ENCODE measurements at regions not wholly inside any gene's neighbourhood (a gene's known extent, or its start where the extent isn't known, plus 50 kb on each side); places are given as distances from the start of the nearest gene placed in this dataset.

GRCh38 chr4:126435491-126435890, 1120.7 kb downstream of the FAT4 start:
- no peak for DNase-seq (ENCODE audit: low spot score)

- DNase-seq (ENCODE audit: low spot score) = no peak
Measured at GRCh38 chr4:126440297-126440696, 1125.5 kb downstream of the FAT4 start.

GRCh38 chr4:126441173-126442035, 1126.6 kb downstream of the FAT4 start:
- no peak for DNase-seq (ENCODE audit: low spot score)

GRCh38 chr4:126445596-126445995, 1130.8 kb downstream of the FAT4 start:
- no peak for DNase-seq (ENCODE audit: low spot score)

- DNase-seq (ENCODE audit: low spot score) = no peak
Measured at GRCh38 chr4:126446917-126447316, 1132.2 kb downstream of the FAT4 start.

- DNase-seq (ENCODE audit: low spot score) = no peak
Measured at GRCh38 chr4:126448086-126448845, 1133.5 kb downstream of the FAT4 start.

GRCh38 chr4:126451237-126451873, 1136.6 kb downstream of the FAT4 start:
- no peak for DNase-seq (ENCODE audit: low spot score)

GRCh38 chr4:126455865-126456264, 1141.1 kb downstream of the FAT4 start:
- DNase-seq (ENCODE audit: low spot score) = no peak

- no peak for DNase-seq (ENCODE audit: low spot score)
Measured at GRCh38 chr4:126458993-126459392, 1144.2 kb downstream of the FAT4 start.

GRCh38 chr4:126465341-126465740, 1150.6 kb downstream of the FAT4 start:
- DNase-seq (ENCODE audit: low spot score) = no peak

- no peak for DNase-seq (ENCODE audit: low spot score)
Measured at GRCh38 chr4:126466848-126467247, 1152.1 kb downstream of the FAT4 start.

GRCh38 chr4:126468144-126468543, 1153.4 kb downstream of the FAT4 start:
- DNase-seq (ENCODE audit: low spot score) = no peak

GRCh38 chr4:126470862-126471261, 1156.1 kb downstream of the FAT4 start:
- DNase-seq (ENCODE audit: low spot score) = no peak

GRCh38 chr4:126475730-126476129, 1157.0 kb upstream of the INTU start:
- DNase-seq (ENCODE audit: low spot score) = no peak

GRCh38 chr4:126479709-126480108, 1153.0 kb upstream of the INTU start:
- DNase-seq (ENCODE audit: low spot score) = no peak

- no peak for DNase-seq (ENCODE audit: low spot score)
Measured at GRCh38 chr4:126482311-126482710, 1150.4 kb upstream of the INTU start.

GRCh38 chr4:126486377-126486776, 1146.4 kb upstream of the INTU start:
- DNase-seq (ENCODE audit: low spot score) = no peak

- no peak for DNase-seq (ENCODE audit: low spot score)
Measured at GRCh38 chr4:126489826-126490463, 1142.8 kb upstream of the INTU start.

- DNase-seq (ENCODE audit: low spot score) = no peak
Measured at GRCh38 chr4:126495163-126495752, 1137.5 kb upstream of the INTU start.

- no peak for DNase-seq (ENCODE audit: low spot score)
Measured at GRCh38 chr4:126512979-126513378, 1119.8 kb upstream of the INTU start.

GRCh38 chr4:126513596-126513995, 1119.2 kb upstream of the INTU start:
- no peak for DNase-seq (ENCODE audit: low spot score)

GRCh38 chr4:126520731-126521130, 1112.0 kb upstream of the INTU start:
- DNase-seq (ENCODE audit: low spot score) = no peak
